ENCODE measurements at regions not wholly inside any gene's neighbourhood (a gene's known extent, or its start where the extent isn't known, plus 50 kb on each side); places are given as distances from the start of the nearest gene placed in this dataset.

GRCh38 chr1:106972074-106972473, 84.4 kb upstream of the PRMT6 start:
- WGBS: 31% methylated on average over 2 of the region's 2 CpGs

GRCh38 chr1:106975944-106976343, 80.5 kb upstream of the PRMT6 start:
- Histone ChIP-seq H3K4me3 (ENCODE audit: low read depth, low read length) (no peak overlapping the region), H3K36me3 (ENCODE audit: insufficient read depth) (no peaks in the 10 kb centered on the region), H3K4me1 (ENCODE audit: insufficient read depth) (no peaks in the 10 kb centered on the region), H3K27ac (ENCODE audit: low read depth) (no peak overlapping the region)
- no peak for DNase-seq (ENCODE audit: extremely low spot score)
- 88% methylated on average over 2 of the region's 2 CpGs for WGBS

More at GRCh38 chr1:106972074-106972473, 84.4 kb upstream of the PRMT6 start:
- Histone ChIP-seq H3K27ac (ENCODE audit: low read depth) (no peak overlapping the region), H3K36me3 (ENCODE audit: insufficient read depth) (no peaks in the 10 kb centered on the region), H3K4me3 (ENCODE audit: low read depth, low read length) (no peak overlapping the region), H3K4me1 (ENCODE audit: insufficient read depth) (no peaks in the 10 kb centered on the region)
- DNase-seq (ENCODE audit: extremely low spot score): no peak

GRCh38 chr1:106978477-106979322, 77.8 kb upstream of the PRMT6 start:
- WGBS: 53% methylated on average over 3 of the region's 3 CpGs
- H3K27ac ChIP-seq (ENCODE audit: low read depth): no peak overlapping the region
- no peaks in the 10 kb centered on the region for H3K4me1 ChIP-seq (ENCODE audit: insufficient read depth)
- peak; percentile 43 for DNase-seq (ENCODE audit: extremely low spot score)
- no peak overlapping the region for H3K4me3 ChIP-seq (ENCODE audit: low read depth, low read length)
- no peaks in the 10 kb centered on the region for H3K36me3 ChIP-seq (ENCODE audit: insufficient read depth)

GRCh38 chr1:106979371-106979770, 77.1 kb upstream of the PRMT6 start:
- no peak for DNase-seq (ENCODE audit: extremely low spot score)
- no peaks in the 10 kb centered on the region for H3K4me1 ChIP-seq (ENCODE audit: insufficient read depth)
- no peaks in the 10 kb centered on the region for H3K36me3 ChIP-seq (ENCODE audit: insufficient read depth)
- no peak overlapping the region for H3K27ac ChIP-seq (ENCODE audit: low read depth)
- no peak overlapping the region for H3K4me3 ChIP-seq (ENCODE audit: low read depth, low read length)
- WGBS: 78% methylated on average over 2 of the region's 2 CpGs

GRCh38 chr1:106980121-106980520, 76.4 kb upstream of the PRMT6 start:
- H3K27ac ChIP-seq (ENCODE audit: low read depth): no peak overlapping the region
- 62% methylated on average over 3 of the region's 3 CpGs for WGBS
- DNase-seq (ENCODE audit: extremely low spot score): no peak
- no peaks in the 10 kb centered on the region for H3K4me1 ChIP-seq (ENCODE audit: insufficient read depth)
- no peaks in the 10 kb centered on the region for H3K36me3 ChIP-seq (ENCODE audit: insufficient read depth)
- H3K4me3 ChIP-seq (ENCODE audit: low read depth, low read length): no peak overlapping the region

GRCh38 chr1:106984801-106985200, 71.7 kb upstream of the PRMT6 start:
- Histone ChIP-seq H3K4me1 (ENCODE audit: insufficient read depth) (no peaks in the 10 kb centered on the region), H3K36me3 (ENCODE audit: insufficient read depth) (no peaks in the 10 kb centered on the region), H3K27ac (ENCODE audit: low read depth) (no peak overlapping the region), H3K4me3 (ENCODE audit: low read depth, low read length) (no peak overlapping the region)
- DNase-seq (ENCODE audit: extremely low spot score): no peak

GRCh38 chr1:106986603-106987002, 69.9 kb upstream of the PRMT6 start:
- Histone ChIP-seq H3K27ac (ENCODE audit: low read depth) (no peak overlapping the region), H3K4me3 (ENCODE audit: low read depth, low read length) (no peak overlapping the region), H3K36me3 (ENCODE audit: insufficient read depth) (no peaks in the 10 kb centered on the region), H3K4me1 (ENCODE audit: insufficient read depth) (no peaks in the 10 kb centered on the region)
- DNase-seq (ENCODE audit: extremely low spot score): no peak

GRCh38 chr1:106995970-106996369, 60.5 kb upstream of the PRMT6 start:
- DNase-seq (ENCODE audit: extremely low spot score): no peak
- H3K36me3 ChIP-seq (ENCODE audit: insufficient read depth): no peaks in the 10 kb centered on the region
- no peaks in the 10 kb centered on the region for H3K4me1 ChIP-seq (ENCODE audit: insufficient read depth)
- H3K27ac ChIP-seq (ENCODE audit: low read depth): no peak overlapping the region
- no peak overlapping the region for H3K4me3 ChIP-seq (ENCODE audit: low read depth, low read length)

GRCh38 chr1:106998431-106999002, 58.0 kb upstream of the PRMT6 start:
- H3K4me1 ChIP-seq (ENCODE audit: insufficient read depth): no peaks in the 10 kb centered on the region
- peak; percentile 43 for DNase-seq (ENCODE audit: extremely low spot score)
- WGBS: 83% methylated on average over 3 of the region's 3 CpGs
- H3K4me3 ChIP-seq (ENCODE audit: low read depth, low read length): no peak overlapping the region
- no peak overlapping the region for H3K27ac ChIP-seq (ENCODE audit: low read depth)
- no peaks in the 10 kb centered on the region for H3K36me3 ChIP-seq (ENCODE audit: insufficient read depth)

GRCh38 chr1:107000902-107001301, 55.6 kb upstream of the PRMT6 start:
- DNase-seq (ENCODE audit: extremely low spot score): no peak
- Histone ChIP-seq H3K27ac (ENCODE audit: low read depth) (no peak overlapping the region), H3K36me3 (ENCODE audit: insufficient read depth) (no peaks in the 10 kb centered on the region), H3K4me1 (ENCODE audit: insufficient read depth) (no peaks in the 10 kb centered on the region), H3K4me3 (ENCODE audit: low read depth, low read length) (no peak overlapping the region)
- WGBS: 21% methylated on average over 2 of the region's 2 CpGs

- no peaks in the 10 kb centered on the region for H3K36me3 ChIP-seq (ENCODE audit: insufficient read depth)
- no peaks in the 10 kb centered on the region for H3K4me1 ChIP-seq (ENCODE audit: insufficient read depth)
- H3K4me3 ChIP-seq (ENCODE audit: low read depth, low read length): no peak overlapping the region
- H3K27ac ChIP-seq (ENCODE audit: low read depth): no peak overlapping the region
- DNase-seq (ENCODE audit: extremely low spot score): no peak
These were observed 52.5 kb upstream of the PRMT6 start for GRCh38 chr1:107003972-107004371.

GRCh38 chr1:107004421-107004820, 52.1 kb upstream of the PRMT6 start:
- no peaks in the 10 kb centered on the region for H3K4me1 ChIP-seq (ENCODE audit: insufficient read depth)
- no peak overlapping the region for H3K27ac ChIP-seq (ENCODE audit: low read depth)
- no peak for DNase-seq (ENCODE audit: extremely low spot score)
- no peaks in the 10 kb centered on the region for H3K36me3 ChIP-seq (ENCODE audit: insufficient read depth)
- H3K4me3 ChIP-seq (ENCODE audit: low read depth, low read length): no peak overlapping the region

Measured in urinary bladder (tissue), 3 donors.